ENCODE measurements at regions not wholly inside any gene's neighbourhood (a gene's known extent, or its start where the extent isn't known, plus 50 kb on each side); places are given as distances from the start of the nearest gene placed in this dataset.

- Histone ChIP-seq H3K36me3 (ENCODE audit: control insufficient read depth, insufficient read depth, low read length) (no peaks in the 10 kb centered on the region), H3K9me3 (no peaks in the 10 kb centered on the region), H3K27me3 (replicated peaks; ENCODE audit: control insufficient read depth, insufficient read depth, low read length) (no peaks in the 10 kb centered on the region), H3K4me3 (ENCODE audit: low read depth, low read length) (no peak overlapping the region), H3K4me1 (no peaks in the 10 kb centered on the region)
- CTCF ChIA-PET = no interaction called here
- no peaks in the 10 kb centered on the region for H3K4me1 Mint-ChIP-seq (ENCODE audit: low read depth, unreplicated experiment)
- POLR2A ChIA-PET = no interaction called here
- DNase-seq = no peak
- no TSS peak for BruUV-seq (replicated peaks)
- intact Hi-C loops (cut with micrococcal nuclease; ENCODE audit: unreplicated experiment) = no loop called here
- H3K27ac Mint-ChIP-seq (ENCODE audit: unreplicated experiment) = no peak overlapping the region
- no peak for TF ChIP-seq CTCF (IDR thresholded peaks at IDR 0.05; ENCODE audit: insufficient read depth in 1 of 2, low read depth in 1 of 2, low read length in 1 of 2, severe bottlenecking in 1 of 2, unreplicated experiment in 1 of 2)
- H3K36me3 Mint-ChIP-seq (ENCODE audit: insufficient read depth, unreplicated experiment) = no peaks in the 10 kb centered on the region
- no peaks in the 10 kb centered on the region for H3K9me3 Mint-ChIP-seq (ENCODE audit: unreplicated experiment)
- H3K4me3 Mint-ChIP-seq (ENCODE audit: unreplicated experiment) = no peak overlapping the region
- H3K27me3 Mint-ChIP-seq (ENCODE audit: insufficient read depth, unreplicated experiment) = no peaks in the 10 kb centered on the region
These were observed 595.9 kb downstream of the DSC3 start for GRCh38 chr18:30446605-30447004.

GRCh38 chr18:30444544-30444943, 598.0 kb downstream of the DSC3 start:
- H3K27me3 ChIP-seq (replicated peaks; ENCODE audit: control insufficient read depth, insufficient read depth, low read length) = no peaks in the 10 kb centered on the region
- no TSS peak for BruUV-seq (replicated peaks)
- no peak for DNase-seq
- Mint-ChIP-seq H3K27ac (ENCODE audit: unreplicated experiment) (no peak overlapping the region), H3K9me3 (ENCODE audit: unreplicated experiment) (no peaks in the 10 kb centered on the region), H3K27me3 (ENCODE audit: insufficient read depth, unreplicated experiment) (no peaks in the 10 kb centered on the region), H3K4me3 (ENCODE audit: unreplicated experiment) (no peak overlapping the region), H3K4me1 (ENCODE audit: low read depth, unreplicated experiment) (no peaks in the 10 kb centered on the region), H3K36me3 (ENCODE audit: insufficient read depth, unreplicated experiment) (no peaks in the 10 kb centered on the region)
- TF ChIP-seq CTCF (IDR thresholded peaks at IDR 0.05; ENCODE audit: insufficient read depth in 1 of 2, low read depth in 1 of 2, low read length in 1 of 2, severe bottlenecking in 1 of 2, unreplicated experiment in 1 of 2) = no peak
- no peaks in the 10 kb centered on the region for H3K4me1 ChIP-seq
- CTCF ChIA-PET = no interaction called here
- H3K36me3 ChIP-seq (ENCODE audit: control insufficient read depth, insufficient read depth, low read length) = no peaks in the 10 kb centered on the region
- no peak overlapping the region for H3K4me3 ChIP-seq (ENCODE audit: low read depth, low read length)
- POLR2A ChIA-PET = no interaction called here
- no peaks in the 10 kb centered on the region for H3K9me3 ChIP-seq
- intact Hi-C loops (cut with micrococcal nuclease; ENCODE audit: unreplicated experiment) = no loop called here

- no TSS peak for BruUV-seq (replicated peaks)
- CTCF ChIA-PET = no interaction called here
These were observed 602.2 kb downstream of the DSC3 start for GRCh38 chr18:30440351-30440750.

More at GRCh38 chr18:30440351-30440750, 602.2 kb downstream of the DSC3 start:
- no peak overlapping the region for H3K4me3 ChIP-seq (ENCODE audit: low read depth, low read length)
- no peak for DNase-seq
- no peaks in the 10 kb centered on the region for H3K4me1 Mint-ChIP-seq (ENCODE audit: low read depth, unreplicated experiment)
- no peaks in the 10 kb centered on the region for H3K36me3 Mint-ChIP-seq (ENCODE audit: insufficient read depth, unreplicated experiment)
- H3K9me3 ChIP-seq = no peaks in the 10 kb centered on the region
- H3K9me3 Mint-ChIP-seq (ENCODE audit: unreplicated experiment) = no peaks in the 10 kb centered on the region
- intact Hi-C loops (cut with micrococcal nuclease; ENCODE audit: unreplicated experiment) = no loop called here
- no peak overlapping the region for H3K27ac Mint-ChIP-seq (ENCODE audit: unreplicated experiment)
- H3K4me3 Mint-ChIP-seq (ENCODE audit: unreplicated experiment) = no peak overlapping the region
- no peak for TF ChIP-seq CTCF (IDR thresholded peaks at IDR 0.05; ENCODE audit: insufficient read depth in 1 of 2, low read depth in 1 of 2, low read length in 1 of 2, severe bottlenecking in 1 of 2, unreplicated experiment in 1 of 2)
- POLR2A ChIA-PET = no interaction called here
- no peaks in the 10 kb centered on the region for H3K36me3 ChIP-seq (ENCODE audit: control insufficient read depth, insufficient read depth, low read length)
- no peaks in the 10 kb centered on the region for H3K27me3 Mint-ChIP-seq (ENCODE audit: insufficient read depth, unreplicated experiment)
- H3K4me1 ChIP-seq = no peaks in the 10 kb centered on the region
- H3K27me3 ChIP-seq (replicated peaks; ENCODE audit: control insufficient read depth, insufficient read depth, low read length) = no peaks in the 10 kb centered on the region
